Endodermal cell (in vitro differentiated cells): ENCODE measurements at regions not wholly inside any gene's neighbourhood (a gene's known extent, or its start where the extent isn't known, plus 50 kb on each side); places are given as distances from the start of the nearest gene placed in this dataset.

Experiments
- DNase-seq: peaks from one replicate; pipeline ENCODE4 v3.0.0-alpha.2; 2017
- H3K27ac ChIP-seq: 2 replicates; pipeline ENCODE4 v1.5.1; 2013; ENCODE audit warnings: mild to moderate bottlenecking, low read depth, low read length, moderate library complexity
- H3K27me3 ChIP-seq: 2 replicates; pipeline ENCODE4 v1.6.1; 2013; ENCODE audit warnings: mild to moderate bottlenecking, low read length, moderate library complexity; ENCODE audit not compliant: insufficient read depth, control insufficient read depth, poor library complexity, severe bottlenecking
- H3K36me3 ChIP-seq: 2 replicates; pipeline ENCODE4 v1.7.0; 2013; ENCODE audit warnings: mild to moderate bottlenecking, low read length, moderate library complexity; ENCODE audit not compliant: control insufficient read depth, insufficient read depth
- H3K4me1 ChIP-seq: one replicate; pipeline ENCODE4 v1.7.0; 2013; ENCODE audit warnings: low read length; ENCODE audit not compliant: control insufficient read depth, insufficient read depth
- H3K4me3 ChIP-seq: 2 replicates; pipeline ENCODE4 v1.5.1; 2013; ENCODE audit warnings: mild to moderate bottlenecking, low read length, moderate library complexity
- H3K9ac ChIP-seq: 2 replicates; pipeline ENCODE4 v1.6.1; 2013; ENCODE audit warnings: mild to moderate bottlenecking, low read length, moderate library complexity; ENCODE audit not compliant: poor library complexity, severe bottlenecking; ENCODE audit errors: extremely low read depth
- H3K9me3 ChIP-seq: 2 replicates; pipeline ENCODE4 v1.6.1; 2013; ENCODE audit warnings: mild to moderate bottlenecking, low read length, moderate library complexity; ENCODE audit not compliant: control insufficient read depth
- H3K27ac Mint-ChIP-seq: 2 replicates; pipeline ENCODE4 v1.8.0; 2020; ENCODE audit warnings: mixed read lengths
- H3K27me3 Mint-ChIP-seq: 2 replicates; pipeline ENCODE4 v1.8.0; 2021; ENCODE audit warnings: mild to moderate bottlenecking, mixed read lengths; ENCODE audit not compliant: insufficient read depth
- H3K36me3 Mint-ChIP-seq: 2 replicates; pipeline ENCODE4 v1.8.0; 2020; ENCODE audit warnings: low read depth, mixed read lengths
- H3K4me1 Mint-ChIP-seq: 2 replicates; pipeline ENCODE4 v1.8.0; 2020; ENCODE audit warnings: mixed read lengths
- H3K4me3 Mint-ChIP-seq: 2 replicates; pipeline ENCODE4 v1.8.0; 2020; ENCODE audit warnings: mild to moderate bottlenecking, moderate library complexity, mixed read lengths
- H3K9me3 Mint-ChIP-seq: 2 replicates; pipeline ENCODE4 v1.8.0; 2020; ENCODE audit warnings: mild to moderate bottlenecking, mixed read lengths
- CTCF ChIP-seq: fragments of 200-600 bp; sonication (generic); conservative IDR thresholded peaks from 2 replicates; pipeline ENCODE4 v1.5.0; 2021; ENCODE audit warnings: antibody characterized with exemption, mild to moderate bottlenecking
- WGBS, 2 experiments: methylation state at CpG; one replicate each; pipeline versions ENCODE4 v1.1.5 to v1.1.7; 2013; ENCODE audit warnings: missing lambda C conversion rate in 2 of 2, mixed read lengths in 1 of 2; ENCODE audit not compliant: insufficient coverage in 1 of 2, insufficient read length in 1 of 2; 5-methylcytosine and 5-hydroxymethylcytosine counted together

GRCh38 chr10:88120075-88120474 is 256.6 kb downstream of the PTEN start:
- H3K4me3 Mint-ChIP-seq: no peak overlapping the region
- H3K9ac ChIP-seq: no peak overlapping the region
- no peak overlapping the region for H3K27ac ChIP-seq
- peaks cover 27% of the 10 kb centered on the region for H3K27me3 ChIP-seq
- H3K36me3 ChIP-seq: no peaks in the 10 kb centered on the region
- H3K9me3 Mint-ChIP-seq: no peaks in the 10 kb centered on the region
- no peak overlapping the region for H3K4me3 ChIP-seq
- no peaks in the 10 kb centered on the region for H3K36me3 Mint-ChIP-seq
- H3K27ac Mint-ChIP-seq: no peak overlapping the region
- DNase-seq: no peak
- 84 to 96% methylated on average over 5 to 8 of the region's 8 CpGs for WGBS, 2 experiments
- TF ChIP-seq CTCF: no peak
- peaks cover 22% of the 10 kb centered on the region for H3K27me3 Mint-ChIP-seq
- peaks cover 24% of the 10 kb centered on the region for H3K4me1 Mint-ChIP-seq
- H3K4me1 ChIP-seq: peaks cover 16% of the 10 kb centered on the region
- H3K9me3 ChIP-seq: no peaks in the 10 kb centered on the region

GRCh38 chr10:88120599-88121333 is 257.3 kb downstream of the PTEN start:
- TF ChIP-seq CTCF: no peak
- no peak overlapping the region for H3K4me3 ChIP-seq
- no peaks in the 10 kb centered on the region for H3K36me3 Mint-ChIP-seq
- no peak overlapping the region for H3K4me3 Mint-ChIP-seq
- H3K9ac ChIP-seq: no peak overlapping the region
- H3K9me3 ChIP-seq: no peaks in the 10 kb centered on the region
- no peaks in the 10 kb centered on the region for H3K9me3 Mint-ChIP-seq
- no peak overlapping the region for H3K27ac Mint-ChIP-seq
- peaks cover 16% of the 10 kb centered on the region for H3K4me1 ChIP-seq
- no peak for DNase-seq
- no peak overlapping the region for H3K27ac ChIP-seq
- peaks cover 34% of the 10 kb centered on the region for H3K27me3 ChIP-seq
- whole genome bisulfite sequencing, 2 experiments: 89 to 97% methylated on average over 4 to 5 of the region's 5 CpGs
- H3K4me1 Mint-ChIP-seq: peaks cover 24% of the 10 kb centered on the region
- H3K27me3 Mint-ChIP-seq: peaks cover 27% of the 10 kb centered on the region
- H3K36me3 ChIP-seq: no peaks in the 10 kb centered on the region

GRCh38 chr10:88121361-88121760 is 257.9 kb downstream of the PTEN start:
- peaks cover 16% of the 10 kb centered on the region for H3K4me1 ChIP-seq
- H3K36me3 ChIP-seq: no peaks in the 10 kb centered on the region
- Mint-ChIP-seq H3K9me3 (no peaks in the 10 kb centered on the region), H3K36me3 (no peaks in the 10 kb centered on the region), H3K4me3 (no peak overlapping the region), H3K27ac (no peak overlapping the region), H3K4me1 (peaks cover 24% of the 10 kb centered on the region), H3K27me3 (peaks cover 32% of the 10 kb centered on the region)
- H3K9ac ChIP-seq: no peak overlapping the region
- H3K27ac ChIP-seq: no peak overlapping the region
- peaks cover 34% of the 10 kb centered on the region for H3K27me3 ChIP-seq
- TF ChIP-seq CTCF: no peak
- no peak overlapping the region for H3K4me3 ChIP-seq
- DNase-seq: no peak
- H3K9me3 ChIP-seq: no peaks in the 10 kb centered on the region
- WGBS, 2 experiments: 92 to 95% methylated on average over 3 to 6 of the region's 6 CpGs
